K562 (cell line): ENCODE measurements at regions not wholly inside any gene's neighbourhood (a gene's known extent, or its start where the extent isn't known, plus 50 kb on each side); places are given as distances from the start of the nearest gene placed in this dataset.

Source experiments
- ATAC-seq: fragments of 200-7000 bp; cut with Tn5 transposase; 3 replicates; pipeline ENCODE4 v1.9.1; 2020; ENCODE audit warnings: moderate library complexity
- BruUV-seq: library from RNA; stranded (reverse); fragments of 400-500 nt; replicated peaks from 2 replicates; lab custom pipeline; 2021; lab: Mats Ljungman, UMichigan
- CTCF ChIA-PET: fragments of 300-600 bp; formaldehyde crosslinking; extraction: SDS; loops from one replicate; lab custom pipeline; 2021; ENCODE audit warnings: low intra/inter-chr PET ratio; lab: Yijun Ruan, JAX
- POLR2A ChIA-PET: fragments of 300-600, 350-650 bp; sonication (Branson Sonifier 250); formaldehyde crosslinking; extraction: SDS; loops from one replicate; lab custom pipeline; 2021; ENCODE audit warnings: antibody characterized with exemption, inconsistent platforms; lab: Yijun Ruan, JAX
- DNase-seq, 4 experiments: peaks; one replicate each; pipeline versions ENCODE4 v3.0.0 to v3.0.0-alpha.2; 2011 to 2018; ENCODE audit warnings: low spot score in 3 of 4, mixed read lengths in 3 of 4; ENCODE audit errors: extremely low read depth in 1 of 4
- FAIRE-seq: peaks from 2 replicates; lab custom pipeline; 2011; peaks lifted over from hg19 to GRCh38; lab: Jason Lieb, UNC
- H2AFZ ChIP-seq: 2 replicates; pipeline ENCODE4 v1.6.0; 2011; ENCODE audit warnings: low read depth, low read length, control low read depth, inconsistent platforms
- H3K27ac ChIP-seq: fragments of 200-600 bp; 3 replicates; pipeline ENCODE4 v1.8.0; 2011; ENCODE audit warnings: low read depth, mild to moderate bottlenecking, control low read depth, inconsistent platforms, low read length, moderate library complexity, mixed read lengths; ENCODE audit errors: extremely low read depth
- H3K27me3 ChIP-seq, 2 experiments: fragments of 300-600 bp in 1 of 2; 2 replicates in 1 of 2; 3 replicates in 1 of 2; pipeline versions ENCODE4 v1.6.0 to v1.8.0; 2011; ENCODE audit warnings: inconsistent platforms in 2 of 2, low read length in 2 of 2, mild to moderate bottlenecking in 1 of 2, mixed read lengths in 1 of 2, moderate library complexity in 1 of 2; ENCODE audit not compliant: control insufficient read depth in 2 of 2, insufficient read depth in 2 of 2
- H3K36me3 ChIP-seq: fragments of 300-600 bp; 3 replicates; pipeline ENCODE4 v1.8.0; 2011; ENCODE audit warnings: mild to moderate bottlenecking, low read length, inconsistent platforms; ENCODE audit not compliant: control insufficient read depth, insufficient read depth
- H3K4me1 ChIP-seq, 2 experiments: fragments of 200-600 bp in 1 of 2; replicated peaks in 1 of 2; 2 replicates in 1 of 2; 3 replicates in 1 of 2; pipeline versions ENCODE4 v1.5.1 to v1.8.0; 2011; ENCODE audit warnings: inconsistent platforms in 2 of 2, low read length in 2 of 2, mild to moderate bottlenecking in 1 of 2, mixed read lengths in 1 of 2, moderate library complexity in 1 of 2; ENCODE audit not compliant: control insufficient read depth in 2 of 2, insufficient read depth in 2 of 2
- H3K4me2 ChIP-seq: 2 replicates; pipeline ENCODE4 v1.6.1; 2011; ENCODE audit warnings: low read length, control low read depth, inconsistent platforms, mixed read lengths; ENCODE audit not compliant: insufficient read depth
- H3K4me3 ChIP-seq: fragments of 200-600 bp; sonication (generic), shearing (Covaris generic); 2 replicates; pipeline ENCODE4 v1.5.1; 2016; ENCODE audit warnings: control low read depth, inconsistent platforms
- H3K79me2 ChIP-seq: fragments of 200-600 bp; 3 replicates; pipeline ENCODE4 v1.8.0; 2011; ENCODE audit warnings: low read length, inconsistent platforms; ENCODE audit not compliant: control insufficient read depth, insufficient read depth
- H3K9ac ChIP-seq, 2 experiments: 2 replicates each; pipeline versions ENCODE4 v1.6.0 to v1.6.1; 2011; ENCODE audit warnings: low read depth in 2 of 2, low read length in 2 of 2, control low read depth in 1 of 2, inconsistent platforms in 1 of 2, mild to moderate bottlenecking in 1 of 2, mixed read lengths in 1 of 2; ENCODE audit not compliant: insufficient read depth in 1 of 2
- H3K9me1 ChIP-seq: one replicate; pipeline ENCODE4 v1.6.0; 2011; ENCODE audit warnings: inconsistent platforms, mild to moderate bottlenecking, low read length, moderate library complexity; ENCODE audit not compliant: control insufficient read depth, insufficient read depth
- H3K9me3 ChIP-seq: replicated peaks from 2 replicates; pipeline ENCODE4 v1.5.1; 2011; ENCODE audit warnings: low read depth, low read length, inconsistent platforms; ENCODE audit not compliant: control insufficient read depth, insufficient read depth
- H4K20me1 ChIP-seq: replicated peaks from 2 replicates; pipeline ENCODE4 v1.6.1; 2011; ENCODE audit warnings: low read length, inconsistent platforms, mixed read lengths; ENCODE audit not compliant: control insufficient read depth, insufficient read depth
- AFF4 ChIP-seq: sonication (generic); formaldehyde crosslinking; IDR thresholded peaks from 2 replicates; pipeline ENCODE4 v1.8.0; 2023; ENCODE audit warnings: mild to moderate bottlenecking, missing genetic modification reagents
- ATF3 ChIP-seq, 2 experiments: fragments of 450-650 bp in 1 of 2; sonication (generic) in 1 of 2; formaldehyde crosslinking in 1 of 2; IDR thresholded peaks in 1 of 2; conservative IDR thresholded peaks in 1 of 2; 2 replicates each; pipeline versions ENCODE4 v1.6.1 to v1.8.1; 2016 to 2023; ENCODE audit warnings: mild to moderate bottlenecking in 2 of 2, moderate library complexity in 2 of 2, inconsistent platforms in 1 of 2, missing genetic modification reagents in 1 of 2
- BRF1 ChIP-seq: IDR thresholded peaks from 3 replicates; pipeline ENCODE4 v1.6.1; 2011; ENCODE audit warnings: borderline replicate concordance, mild to moderate bottlenecking; ENCODE audit not compliant: insufficient read length; ENCODE audit errors: extremely low read depth
- C11orf30 ChIP-seq: fragments of 450-650 bp; IDR thresholded peaks from 2 replicates; pipeline ENCODE4 v1.6.1; 2016; ENCODE audit warnings: low read depth, mild to moderate bottlenecking
- HDAC8 ChIP-seq: fragments of 450-650 bp; IDR thresholded peaks from 2 replicates; pipeline ENCODE4 v1.6.1; 2016; ENCODE audit warnings: mild to moderate bottlenecking, missing genetic modification characterization, moderate library complexity, missing compliant biosample characterization
- JUND ChIP-seq, 2 experiments: IDR thresholded peaks; 2 replicates in 1 of 2; 3 replicates in 1 of 2; pipeline ENCODE4 v1.6.1; 2011; ENCODE audit warnings: borderline replicate concordance in 2 of 2, low read depth in 2 of 2, low read length in 2 of 2, improper control_type of control experiment in 1 of 2, missing biosample characterization in 1 of 2, missing genetic modification characterization in 1 of 2, missing genetic modification reagents in 1 of 2
- MTA1 ChIP-seq: fragments of 450-650 bp; IDR thresholded peaks from 2 replicates; pipeline ENCODE4 v1.6.1; 2017; ENCODE audit warnings: borderline replicate concordance
- PREB ChIP-seq: sonication (generic); formaldehyde crosslinking; IDR thresholded peaks from 2 replicates; pipeline ENCODE4 v1.8.1; 2023; ENCODE audit warnings: mild to moderate bottlenecking, missing genetic modification reagents
- RBM17 ChIP-seq: fragments of 200-400 bp; formaldehyde crosslinking; IDR thresholded peaks from 2 replicates; pipeline ENCODE4 v1.6.1; 2017; ENCODE audit warnings: low read depth, mild to moderate bottlenecking, low read length, borderline replicate concordance
- ZC3H4 ChIP-seq: sonication (generic); formaldehyde crosslinking; IDR thresholded peaks from 2 replicates; pipeline ENCODE4 v1.9.0; 2021; ENCODE audit warnings: missing genetic modification reagents, borderline replicate concordance
- ZNF551 ChIP-seq: fragments of 250-450 bp; sonication (Bioruptor Pico); IDR thresholded peaks from 2 replicates; pipeline ENCODE4 v1.5.0; 2021; ENCODE audit warnings: mild to moderate bottlenecking, moderate library complexity
- in situ Hi-C: fragments of 300-500 bp; cut with MboI; formaldehyde crosslinking; loops from 4 replicates; pipeline ENCODE4 v1.15.0; 2018; ENCODE audit warnings: inconsistent platforms, mixed read lengths
- intact Hi-C: fragments of 100-400 bp; cut with micrococcal nuclease; formaldehyde crosslinking; loops from 2 replicates; pipeline ENCODE4 v1.14.2; 2022

GRCh38 chr16:54808890-54809289, 121.8 kb upstream of the IRX5 start:
- CTCF ChIA-PET, result no interaction called here
- ATAC-seq, result no peak
- DNase-seq, result no peak
- H3K9me3 ChIP-seq, result no peaks in the 10 kb centered on the region
- no peak overlapping the region for H3K4me2 ChIP-seq
- in situ Hi-C loops (no loop called here), intact Hi-C loops (no loop called here)
- peaks cover 0 to 4% of the 10 kb centered on the region in 2 experiments; a peak in 2 of 5 replicates for H3K27me3 ChIP-seq
- H3K36me3 ChIP-seq, result no peaks in the 10 kb centered on the region
- POLR2A ChIA-PET, result no interaction called here
- FAIRE-seq, result no peak
- no peak overlapping the region for H2AFZ ChIP-seq
- H4K20me1 ChIP-seq, result no peaks in the 10 kb centered on the region
- no peaks in the 10 kb centered on the region; a peak in 1 of 5 replicates for H3K4me1 ChIP-seq
- no peak overlapping the region for H3K27ac ChIP-seq
- no peak overlapping the region for H3K9ac ChIP-seq
- H3K9me1 ChIP-seq, result no peaks in the 10 kb centered on the region
- no TSS peak for BruUV-seq
- H3K4me3 ChIP-seq, result no peak overlapping the region
- H3K79me2 ChIP-seq, result no peaks in the 10 kb centered on the region
- TF ChIP-seq ZNF551 (no peak), BRF1 (no peak), AFF4 (no peak), ATF3 (IDR thresholded peaks at IDR 0.05) (no peak), ATF3 (CRISPR knock-in tag; conservative IDR thresholded peaks at IDR 0.05) (no peak), C11orf30 (no peak), JUND (IDR thresholded peaks at IDR 0.05; ENCODE audit: borderline replicate concordance, low read depth, low read length) (no peak), JUND (tag; IDR thresholded peaks at IDR 0.05; ENCODE audit: borderline replicate concordance, low read depth, low read length) (no peak), ZC3H4 (CRISPR knock-in tag) (no peak), HDAC8 (tag) (no peak), MTA1 (no peak), RBM17 (no peak), PREB (no peak)
